B cell (primary cell): ENCODE measurements at regions not wholly inside any gene's neighbourhood (a gene's known extent, or its start where the extent isn't known, plus 50 kb on each side); places are given as distances from the start of the nearest gene placed in this dataset.

Source experiments
- ATAC-seq: fragments of 200-7000 bp; cut with Tn5 transposase; one replicate; pipeline ENCODE4 v1.10.0; 2021; ENCODE audit warnings: low read depth, mild to moderate bottlenecking, moderate number of reproducible peaks, moderate library complexity
- CTCF ChIA-PET: fragments of 350-600 bp; sonication (Branson Sonifier 250); formaldehyde crosslinking; loops from one replicate; lab custom pipeline; 2021; ENCODE audit warnings: antibody characterized with exemption, inconsistent platforms; lab: Charles Lee
- POLR2A ChIA-PET: fragments of 350-600 bp; sonication (Branson Sonifier 250); formaldehyde crosslinking; loops from one replicate; lab custom pipeline; 2021; ENCODE audit warnings: antibody characterized with exemption; lab: Charles Lee
- DNase-seq: peaks from one replicate; pipeline ENCODE4 v3.0.0; 2013
- H2AFZ ChIP-seq: 2 replicates; pipeline ENCODE4 v1.6.1; 2012; ENCODE audit warnings: mild to moderate bottlenecking, low read depth, low read length; ENCODE audit not compliant: insufficient read depth, poor library complexity, severe bottlenecking
- H3K27ac ChIP-seq, 2 donors: 1 replicate in 1 of 2; 2 replicates in 1 of 2; pipeline ENCODE4 v1.5.1; 2012 to 2013; ENCODE audit warnings: low read length in 2 of 2, mild to moderate bottlenecking in 2 of 2, moderate library complexity in 1 of 2
- H3K27me3 ChIP-seq, 4 experiments: fragments of 200-600 bp in 1 of 4; sonication (generic) in 1 of 4; replicated peaks in 1 of 4; 1 replicate in 2 of 4; 2 replicates in 2 of 4; pipeline versions ENCODE4 v1.6.1 to v1.7.0; 2013 to 2016; ENCODE audit warnings: low read length in 3 of 4, mild to moderate bottlenecking in 2 of 4, mixed read lengths in 1 of 4, moderate library complexity in 1 of 4; ENCODE audit not compliant: insufficient read depth in 4 of 4, control insufficient read depth in 3 of 4; ENCODE audit errors: control extremely low read depth in 1 of 4
- H3K36me3 ChIP-seq, 2 experiments: replicated peaks in 1 of 2; 1 replicate in 1 of 2; 2 replicates in 1 of 2; pipeline versions ENCODE4 v1.6.1 to v1.7.1; 2013; ENCODE audit warnings: low read length in 1 of 2; ENCODE audit not compliant: insufficient read depth in 2 of 2, control insufficient read depth in 1 of 2; ENCODE audit errors: control extremely low read depth in 1 of 2, extremely low read depth in 1 of 2
- H3K4me1 ChIP-seq, 2 donors: fragments of 200-600 bp in 1 of 2; sonication (generic) in 1 of 2; 1 replicate in 1 of 2; 2 replicates in 1 of 2; pipeline versions ENCODE4 v1.5.1 to v1.6.1; 2013 to 2017; ENCODE audit warnings: low read length in 2 of 2; ENCODE audit not compliant: control insufficient read depth in 2 of 2, insufficient read depth in 2 of 2
- H3K4me2 ChIP-seq: replicated peaks from 2 replicates; pipeline ENCODE3; 2012; ENCODE audit warnings: mild to moderate bottlenecking, low read depth, low read length; ENCODE audit not compliant: poor library complexity, severe bottlenecking
- H3K4me3 ChIP-seq, 5 experiments: fragments of 200-600 bp in 1 of 5; sonication (generic) in 1 of 5; 1 replicate in 3 of 5; 2 replicates in 2 of 5; pipeline versions ENCODE4 v1.5.1 to v1.7.0; 2011 to 2016; ENCODE audit warnings: low read length in 4 of 5, mild to moderate bottlenecking in 4 of 5, low read depth in 2 of 5, control low read depth in 1 of 5, moderate library complexity in 1 of 5; ENCODE audit not compliant: insufficient read depth in 1 of 5; ENCODE audit errors: control extremely low read depth in 1 of 5, extremely low read depth in 1 of 5
- H3K79me2 ChIP-seq: fragments of 200-600 bp; sonication (generic); one replicate; pipeline ENCODE4 v1.6.0; 2016; ENCODE audit warnings: low read length; ENCODE audit not compliant: control insufficient read depth, insufficient read depth
- H3K9ac ChIP-seq: fragments of 200-600 bp; sonication (generic); 2 replicates; pipeline ENCODE4 v1.6.1; 2017; ENCODE audit warnings: mild to moderate bottlenecking, low read length, moderate library complexity
- H3K9me3 ChIP-seq, 3 donors: one replicate each; pipeline versions ENCODE4 v1.6.1 to v1.7.1; 2013; ENCODE audit warnings: low read length in 2 of 3; ENCODE audit not compliant: control insufficient read depth in 2 of 3, insufficient read depth in 1 of 3; ENCODE audit errors: control extremely low read depth in 1 of 3
- H4K20me1 ChIP-seq: 2 replicates; pipeline ENCODE4 v1.6.0; 2012; ENCODE audit warnings: mild to moderate bottlenecking, low read length; ENCODE audit not compliant: insufficient read depth, control insufficient read depth, poor library complexity, severe bottlenecking
- H3K27ac Mint-ChIP-seq: one replicate; pipeline ENCODE4 v1.8.0; 2021; ENCODE audit warnings: mixed read lengths
- H3K27me3 Mint-ChIP-seq: one replicate; pipeline ENCODE4 v1.8.0; 2021; ENCODE audit warnings: mixed read lengths
- H3K4me1 Mint-ChIP-seq: one replicate; pipeline ENCODE4 v1.8.0; 2021; ENCODE audit warnings: mixed read lengths
- H3K4me3 Mint-ChIP-seq: one replicate; pipeline ENCODE4 v1.8.0; 2021; ENCODE audit warnings: mixed read lengths
- H3K9me3 Mint-ChIP-seq: one replicate; pipeline ENCODE4 v1.8.0; 2022; ENCODE audit warnings: mixed read lengths; ENCODE audit not compliant: insufficient read depth
- CTCF ChIP-seq: fragments of 200-600 bp; IDR thresholded peaks from one replicate; pipeline ENCODE4 v1.8.0; 2022; ENCODE audit warnings: antibody characterized with exemption, mild to moderate bottlenecking
- EZH2 ChIP-seq: IDR thresholded peaks from 2 replicates; pipeline ENCODE4 v1.6.1; 2012; ENCODE audit warnings: borderline replicate concordance, low read depth, mild to moderate bottlenecking, moderate library complexity, low read length; ENCODE audit not compliant: insufficient read depth, poor library complexity, severe bottlenecking
- WGBS: methylation state at CpG from one replicate; pipeline ENCODE4 v1.1.5; 2013; ENCODE audit warnings: missing lambda C conversion rate; ENCODE audit not compliant: insufficient coverage; 5-methylcytosine and 5-hydroxymethylcytosine counted together
- intact Hi-C: fragments of 100-400 bp; cut with micrococcal nuclease; formaldehyde crosslinking; loops from one replicate; pipeline ENCODE4 v1.10.0; 2022

GRCh38 chr10:85265121-85265520 lies 936.7 kb downstream of the CCSER2 start:
- TF ChIP-seq EZH2: no peak
- TF ChIP-seq CTCF: no peak
- Histone ChIP-seq H3K9ac (no peak overlapping the region), H3K4me2 (no peak overlapping the region), H4K20me1 (no peaks in the 10 kb centered on the region), H3K27me3 (no peaks in the 10 kb centered on the region), H2AFZ (no peak overlapping the region), H3K4me1 (no peaks in the 10 kb centered on the region), H3K9me3 (peaks cover 0 to 1% (median 0%) of the 10 kb centered on the region in 3 donors), H3K79me2 (no peaks in the 10 kb centered on the region), H3K27ac (no peak overlapping the region), H3K4me3 (no peak overlapping the region), H3K36me3 (no peaks in the 10 kb centered on the region)
- ATAC-seq (no peak), DNase-seq (no peak)
- Mint-ChIP-seq H3K27ac (no peak overlapping the region), H3K4me3 (no peak overlapping the region), H3K27me3 (no peaks in the 10 kb centered on the region), H3K9me3 (no peaks in the 10 kb centered on the region), H3K4me1 (no peaks in the 10 kb centered on the region)
- CTCF ChIA-PET: no interaction called here
- intact Hi-C loops: no loop called here
- POLR2A ChIA-PET: no interaction called here

GRCh38 chr10:85266808-85267207 lies 938.4 kb downstream of the CCSER2 start:
- intact Hi-C loops: no loop called here
- POLR2A ChIA-PET: no interaction called here
- no peak for DNase-seq

More at GRCh38 chr10:85266808-85267207, 938.4 kb downstream of the CCSER2 start:
- H4K20me1 ChIP-seq: no peaks in the 10 kb centered on the region
- no peak overlapping the region for H2AFZ ChIP-seq
- H3K4me2 ChIP-seq: no peak overlapping the region
- CTCF ChIA-PET: no interaction called here
- H3K36me3 ChIP-seq: no peaks in the 10 kb centered on the region
- no peak for TF ChIP-seq CTCF
- no peak for TF ChIP-seq EZH2
- H3K27me3 Mint-ChIP-seq: no peaks in the 10 kb centered on the region
- no peak overlapping the region for H3K27ac ChIP-seq
- ATAC-seq: no peak
- peaks cover 0 to 4% (median 1%) of the 10 kb centered on the region in 3 donors for H3K9me3 ChIP-seq
- H3K9ac ChIP-seq: no peak overlapping the region
- H3K79me2 ChIP-seq: no peaks in the 10 kb centered on the region
- H3K4me1 ChIP-seq: no peaks in the 10 kb centered on the region
- H3K27ac Mint-ChIP-seq: no peak overlapping the region
- WGBS: no CpG with 5 or more reads among the region's 1 CpG
- H3K4me1 Mint-ChIP-seq: no peaks in the 10 kb centered on the region
- H3K27me3 ChIP-seq: no peaks in the 10 kb centered on the region
- peaks cover 5% of the 10 kb centered on the region for H3K9me3 Mint-ChIP-seq
- no peak overlapping the region for H3K4me3 Mint-ChIP-seq
- no peak overlapping the region for H3K4me3 ChIP-seq
